MV-4-11 (cell line): ENCODE measurements at regions not wholly inside any gene's neighbourhood (a gene's known extent, or its start where the extent isn't known, plus 50 kb on each side); places are given as distances from the start of the nearest gene placed in this dataset.

ENCODE experiments used
- DNase-seq: peaks from one replicate; lab custom pipeline; 2025; lab: John Stamatoyannopoulos, UW

GRCh38 chr7:20945451-20945850 lies 158.8 kb upstream of the SP8 start:
- no peak for DNase-seq

- DNase-seq, result no peak
These were observed 166.2 kb upstream of the SP8 start for GRCh38 chr7:20952916-20953315.

DNA sequence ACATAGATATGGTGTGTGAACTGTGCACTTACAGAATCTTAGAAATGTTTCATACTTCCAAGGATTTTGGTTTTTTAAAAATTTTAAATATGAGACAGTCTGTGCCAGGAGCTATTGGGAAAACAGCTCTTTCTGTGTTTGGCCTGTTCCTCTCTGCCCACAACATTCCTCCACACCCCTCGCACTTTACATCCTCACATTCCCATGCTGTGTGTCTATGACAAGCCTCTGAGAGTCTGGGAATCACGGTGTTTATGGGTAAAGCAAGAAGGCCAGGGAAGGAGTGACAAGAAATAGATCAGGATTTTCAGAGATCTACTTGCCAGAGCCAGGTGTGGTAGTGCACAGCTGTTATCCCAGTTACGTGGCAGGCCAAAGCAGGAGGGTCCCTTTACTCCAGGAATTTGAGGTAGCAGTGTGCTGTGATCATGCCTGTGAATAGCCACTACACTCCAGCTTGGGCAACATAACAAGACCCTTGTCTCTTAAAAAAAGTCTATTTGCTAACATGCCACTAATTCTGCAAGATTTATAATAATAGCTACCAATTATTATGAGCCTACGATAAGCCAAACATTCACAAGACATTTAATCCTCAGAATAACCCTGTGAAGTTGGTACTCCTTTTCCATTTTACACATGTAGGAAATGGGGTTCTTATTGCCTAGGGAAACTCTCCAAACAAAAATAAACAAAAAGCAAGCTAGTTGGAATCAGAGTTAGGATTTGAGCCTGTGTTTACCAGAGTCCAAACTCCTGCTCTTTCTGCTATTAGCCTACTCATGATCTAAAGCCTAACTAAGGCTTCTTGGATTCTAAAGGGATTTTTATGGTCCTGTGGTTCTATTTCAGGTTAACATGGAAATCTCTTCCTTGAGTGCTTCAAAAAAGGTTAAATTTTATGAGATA lies 168.3 kb upstream of the SP8 start:
- DNase-seq, result no peak

- no peak for DNase-seq
These were observed 171.9 kb upstream of the SP8 start for GRCh38 chr7:20958572-20958971.

DNA sequence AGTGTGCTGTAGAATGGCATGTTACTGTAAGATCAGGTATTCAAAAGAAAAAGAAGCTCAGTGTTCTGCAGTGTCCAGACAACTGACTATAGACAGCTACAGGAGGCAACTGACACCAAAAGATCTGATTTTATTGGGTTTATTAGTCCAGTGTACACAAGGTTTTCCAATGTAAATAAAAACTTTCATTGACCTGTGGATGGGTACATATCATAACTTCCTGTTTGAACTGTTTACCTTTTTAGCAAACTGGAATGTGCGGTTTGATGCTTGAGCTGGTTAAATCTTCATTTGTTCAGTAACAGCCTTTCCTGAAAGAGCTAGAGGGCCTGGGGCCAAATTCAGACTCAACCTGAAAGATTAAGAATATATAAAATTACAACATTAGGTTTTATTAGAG lies 172.6 kb upstream of the SP8 start:
- no peak for DNase-seq

DNA sequence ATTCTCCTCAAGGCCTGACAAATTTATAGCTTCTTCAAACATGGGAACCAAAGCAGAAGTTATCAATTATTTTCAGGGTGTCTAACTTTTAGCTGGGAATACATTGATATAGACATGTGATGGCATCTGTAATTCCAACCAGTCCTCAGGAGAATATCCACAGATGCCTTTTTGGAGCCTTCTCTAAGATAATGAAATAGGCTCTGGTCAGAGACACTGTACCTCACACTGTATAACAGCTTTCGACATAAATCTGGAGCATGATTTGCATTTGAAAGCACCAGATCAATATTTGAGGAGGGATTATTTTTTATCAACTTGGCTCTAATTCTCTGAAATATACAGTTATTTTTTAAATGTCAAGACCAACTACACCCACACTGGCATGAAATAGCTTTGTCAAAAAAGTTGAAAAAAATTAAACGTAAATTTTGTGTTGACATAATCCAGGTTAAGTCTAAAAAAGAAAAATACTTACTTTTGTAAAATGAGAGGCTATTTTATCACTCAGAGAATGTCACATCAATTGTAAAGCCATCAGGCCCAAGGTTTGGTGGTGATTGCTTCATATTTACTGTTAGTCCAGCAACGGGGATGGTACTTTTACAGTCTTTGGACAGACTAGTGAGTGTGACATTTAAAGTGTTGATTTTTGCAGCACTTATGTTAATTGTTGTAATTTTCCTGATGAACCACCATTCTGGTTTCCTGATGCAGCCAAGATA lies 177.0 kb upstream of the SP8 start:
- DNase-seq, result no peak

DNA sequence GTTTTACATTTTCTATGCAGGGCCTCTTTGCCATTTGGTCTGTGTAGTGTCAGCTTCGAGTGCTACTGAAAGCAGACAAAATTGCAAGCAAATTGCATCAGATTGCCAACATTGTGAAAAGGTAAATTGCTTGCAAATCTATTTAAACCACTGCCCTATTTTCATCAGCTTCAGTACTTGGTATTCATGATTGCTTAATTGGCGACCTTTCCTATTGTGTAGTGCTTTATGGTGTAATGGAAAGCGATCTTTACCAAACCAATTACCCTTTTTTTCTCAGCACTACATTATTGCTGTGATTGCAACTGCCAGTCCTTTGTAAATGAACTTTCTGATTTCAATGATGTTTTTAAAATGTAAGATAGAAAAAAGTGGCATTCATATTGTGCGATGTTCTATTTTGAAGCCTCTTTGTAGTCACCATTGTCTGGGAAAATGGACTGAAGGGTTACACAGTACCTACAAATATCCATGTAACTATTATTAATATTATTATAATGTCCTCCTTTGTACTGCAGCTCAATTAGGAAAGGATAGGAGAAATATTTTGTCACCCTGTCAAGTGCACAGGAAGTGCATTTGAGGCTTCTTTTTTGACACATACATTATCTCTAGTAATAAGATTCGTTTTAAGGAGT lies 177.7 kb upstream of the SP8 start:
- DNase-seq, result no peak

GRCh38 chr7:20971219-20971618 lies 184.5 kb upstream of the SP8 start:
- DNase-seq, result no peak

DNA sequence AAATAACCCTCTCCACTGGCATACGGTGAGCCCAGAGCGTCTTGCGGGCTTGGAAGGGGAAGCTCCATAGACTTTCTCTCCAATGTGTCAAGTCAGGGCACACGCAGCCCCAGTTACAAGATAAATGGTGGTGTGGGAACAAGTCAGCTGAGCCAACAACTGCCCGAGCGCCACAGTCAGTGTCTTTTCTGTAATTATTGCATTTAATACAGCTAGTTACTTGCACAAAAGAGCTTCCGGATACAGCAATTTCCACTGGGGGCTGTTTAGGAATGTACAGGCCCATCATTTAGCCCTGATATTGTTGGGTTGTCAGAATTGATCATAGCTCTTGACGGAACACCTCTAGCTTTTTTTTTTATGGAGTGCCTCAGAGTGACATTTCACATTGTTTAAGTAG lies 193.5 kb upstream of the SP8 start:
- no peak for DNase-seq

- no peak for DNase-seq
These were observed 194.1 kb upstream of the SP8 start for GRCh38 chr7:20980668-20981264.

GRCh38 chr7:20988340-20988739 lies 201.7 kb upstream of the SP8 start:
- no peak for DNase-seq

- DNase-seq, result no peak
These were observed 204.9 kb upstream of the SP8 start for GRCh38 chr7:20991544-20991943.

GRCh38 chr7:20993693-20994092 lies 207.0 kb upstream of the SP8 start:
- DNase-seq, result no peak

DNA sequence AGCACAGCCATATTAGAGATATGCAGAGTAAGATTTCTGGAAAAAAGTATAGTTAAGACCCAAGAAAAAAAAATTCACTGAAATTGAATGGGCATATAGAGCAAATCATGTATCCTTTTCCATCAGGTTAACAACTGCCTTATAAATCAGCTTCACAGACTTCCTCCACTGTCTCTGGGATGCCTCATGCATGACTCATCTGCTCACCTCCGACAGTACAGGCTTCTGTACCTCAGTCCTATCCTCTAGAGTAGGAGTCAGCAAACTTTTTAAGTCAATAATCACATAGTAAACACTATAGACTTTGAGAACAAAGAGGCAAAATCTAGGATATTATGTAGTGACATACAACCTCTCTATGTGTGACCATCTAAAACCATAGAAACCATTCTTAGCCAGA lies 211.6 kb upstream of the SP8 start:
- no peak for DNase-seq

DNA sequence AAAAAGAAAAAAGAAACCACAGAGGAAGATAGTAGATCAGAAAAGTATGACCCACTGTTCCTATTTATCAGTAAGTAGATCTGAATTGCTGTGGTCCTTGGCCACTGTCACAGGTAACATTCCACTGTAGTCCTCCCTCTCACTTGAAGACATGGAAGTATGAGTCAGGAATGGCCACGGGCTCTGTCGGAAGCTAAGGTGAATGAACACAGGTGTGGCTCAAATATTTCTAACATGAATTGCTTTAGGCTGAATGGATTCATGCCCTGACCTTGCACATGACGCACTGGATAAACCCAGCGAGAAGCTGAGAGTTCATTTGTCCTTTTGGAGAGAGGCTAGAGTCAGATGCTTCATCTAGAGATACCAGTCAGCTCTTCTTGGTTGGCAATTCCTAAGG lies 224.5 kb upstream of the SP8 start:
- DNase-seq, result no peak

- no peak for DNase-seq
These were observed 227.3 kb upstream of the SP8 start for GRCh38 chr7:21013765-21014539.

DNA sequence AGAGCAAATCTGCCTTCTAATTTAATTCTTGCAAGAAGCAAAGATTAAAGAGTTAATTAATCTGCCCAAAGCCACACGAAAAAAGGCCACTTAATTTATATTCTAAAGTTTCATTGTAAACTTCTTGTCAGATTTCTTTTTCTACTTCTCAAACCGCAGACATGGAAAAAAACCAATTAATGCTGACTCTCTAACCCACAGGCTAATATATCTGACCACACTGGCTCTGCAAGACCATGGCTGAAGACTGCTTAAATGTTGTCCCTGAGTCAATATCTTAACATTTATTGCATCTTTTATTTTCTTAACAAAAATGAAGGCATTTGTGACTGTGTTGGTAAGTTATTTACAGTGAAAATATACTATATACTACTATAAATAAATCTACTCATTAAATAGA lies 234.0 kb upstream of the SP8 start:
- DNase-seq, result no peak

- DNase-seq, result no peak
These were observed 237.3 kb upstream of the SP8 start for GRCh38 chr7:21023841-21024484.

DNA sequence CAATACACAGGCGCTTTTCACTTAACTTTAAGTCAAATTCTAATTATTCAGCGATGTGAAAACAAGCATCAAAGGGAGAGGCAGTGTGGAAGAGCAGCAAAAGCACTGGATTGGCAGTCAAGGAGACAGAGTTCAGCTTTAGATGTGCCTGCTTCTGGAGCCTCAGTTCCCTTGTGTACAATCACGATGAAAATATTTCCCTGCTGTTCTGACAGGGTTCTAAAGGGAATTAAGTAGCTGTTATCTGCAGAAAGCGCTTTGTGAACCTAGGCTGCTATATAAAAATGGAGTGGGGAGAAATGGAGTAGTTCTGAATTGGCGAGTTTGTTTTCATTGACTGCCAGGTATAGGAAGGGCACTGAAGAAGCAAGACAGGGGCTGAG lies 237.8 kb upstream of the SP8 start:
- DNase-seq, result no peak

- peak; percentile 52 for DNase-seq
These were observed 241.5 kb upstream of the SP8 start for GRCh38 chr7:21028186-21028585.

DNA sequence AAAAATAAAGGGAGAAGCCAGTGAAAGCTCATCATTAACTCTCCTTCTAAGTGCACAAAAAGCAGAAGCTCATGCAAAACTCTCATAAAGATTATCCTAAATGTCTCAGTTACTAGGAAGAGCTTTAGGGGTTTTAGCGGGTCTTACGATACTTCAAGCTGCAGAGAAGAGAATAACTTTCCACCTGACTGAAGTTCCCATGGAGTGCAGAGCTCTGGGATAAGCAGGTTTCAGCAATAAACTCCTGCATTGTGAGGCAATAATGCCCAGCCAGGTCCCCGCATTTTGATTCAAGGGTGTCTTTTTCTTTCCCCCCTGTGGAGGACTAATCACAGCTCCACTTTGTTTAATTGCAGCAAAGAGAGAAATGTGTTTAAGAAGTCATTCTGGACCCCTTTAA lies 241.9 kb upstream of the SP8 start:
- DNase-seq, result no peak
